Neural cell (in vitro differentiated cells): ENCODE measurements at regions not wholly inside any gene's neighbourhood (a gene's known extent, or its start where the extent isn't known, plus 50 kb on each side); places are given as distances from the start of the nearest gene placed in this dataset.

Experiments
- H2AFZ ChIP-seq: fragments of 200-600, 300-800 bp; sonication (generic), shearing (Covaris generic); 2 replicates; pipeline ENCODE4 v1.6.0; 2014; ENCODE audit warnings: low read depth, mild to moderate bottlenecking, antibody characterized with exemption, low read length, moderate library complexity
- H3F3A ChIP-seq: fragments of 200-600 bp; shearing (Covaris generic); 2 replicates; pipeline ENCODE4 v1.6.1; 2016; ENCODE audit warnings: mild to moderate bottlenecking, moderate library complexity, mixed read lengths, antibody characterized with exemption, low read length; ENCODE audit not compliant: insufficient read depth, poor library complexity, severe bottlenecking
- H3K27ac ChIP-seq: fragments of 200-600, 300-800 bp; sonication (generic), shearing (Covaris generic); 2 replicates; pipeline ENCODE4 v1.5.1; 2014; ENCODE audit warnings: mild to moderate bottlenecking, low read length, moderate library complexity
- H3K27me3 ChIP-seq: fragments of 300-800, 200-600 bp; sonication (generic), shearing (Covaris generic); 2 replicates; pipeline ENCODE4 v1.6.0; 2014; ENCODE audit warnings: mild to moderate bottlenecking, low read depth, low read length, moderate library complexity; ENCODE audit not compliant: insufficient read depth
- H3K36me3 ChIP-seq: fragments of 300-800, 200-600 bp; sonication (generic), shearing (Covaris generic); 2 replicates; pipeline ENCODE4 v1.5.1; 2014; ENCODE audit warnings: mild to moderate bottlenecking, antibody characterized with exemption, low read length, moderate library complexity; ENCODE audit not compliant: insufficient read depth
- H3K4me2 ChIP-seq: fragments of 300-800, 200-600 bp; sonication (generic), shearing (Covaris generic); 2 replicates; pipeline ENCODE4 v1.6.0; 2014; ENCODE audit warnings: mild to moderate bottlenecking, low read length
- H3K4me3 ChIP-seq: fragments of 300-800, 200-600 bp; sonication (generic), shearing (Covaris generic); 2 replicates; pipeline ENCODE4 v1.5.1; 2014; ENCODE audit warnings: mild to moderate bottlenecking, low read length, moderate library complexity
- H3K79me2 ChIP-seq: fragments of 200-600 bp; shearing (Covaris generic); replicated peaks from 2 replicates; pipeline ENCODE4 v1.6.0; 2014; ENCODE audit warnings: mild to moderate bottlenecking, low read length, moderate library complexity; ENCODE audit not compliant: insufficient read depth
- H3K9ac ChIP-seq: fragments of 300-800, 200-600 bp; sonication (generic), shearing (Covaris generic); 2 replicates; pipeline ENCODE4 v1.6.1; 2016; ENCODE audit warnings: mild to moderate bottlenecking, low read length, mixed read lengths
- H3K9me2 ChIP-seq: fragments of 200-600 bp; shearing (Covaris generic); 2 replicates; pipeline ENCODE4 v1.6.1; 2016; ENCODE audit warnings: mild to moderate bottlenecking, low read length, mixed read lengths; ENCODE audit not compliant: insufficient read depth
- H3K9me3 ChIP-seq: fragments of 200-600, 300-800 bp; sonication (generic), shearing (Covaris generic); 2 replicates; pipeline ENCODE4 v1.6.1; 2016; ENCODE audit warnings: mild to moderate bottlenecking, mixed run types, low read length, moderate library complexity, mixed read lengths
- H4K20me1 ChIP-seq: fragments of 200-600 bp; shearing (Covaris generic); 2 replicates; pipeline ENCODE4 v1.6.1; 2016; ENCODE audit warnings: mild to moderate bottlenecking, mixed run types; ENCODE audit not compliant: insufficient read depth
- EZH2 ChIP-seq: fragments of 200-600, 300-800 bp; shearing (Covaris generic), sonication (generic); IDR thresholded peaks from 2 replicates; pipeline ENCODE4 v1.6.1; 2014; ENCODE audit warnings: antibody characterized with exemption, low read length, borderline replicate concordance, mild to moderate bottlenecking; ENCODE audit not compliant: insufficient read depth, poor library complexity, severe bottlenecking
- MXI1 ChIP-seq: fragments of 450-650 bp; conservative IDR thresholded peaks from 2 replicates; pipeline ENCODE4 v1.6.1; 2014; ENCODE audit warnings: antibody characterized with exemption, mild to moderate bottlenecking; ENCODE audit not compliant: poor library complexity, severe bottlenecking
- POLR2AphosphoS5 ChIP-seq: IDR thresholded peaks from 2 replicates; pipeline ENCODE4 v1.6.1; 2012
- RAD21 ChIP-seq: fragments of 450-650 bp; conservative IDR thresholded peaks from 2 replicates; pipeline ENCODE4 v1.6.1; 2014; ENCODE audit warnings: antibody characterized with exemption, mild to moderate bottlenecking, moderate library complexity
- SMC3 ChIP-seq: fragments of 450-650 bp; conservative IDR thresholded peaks from 2 replicates; pipeline ENCODE4 v1.6.1; 2014; ENCODE audit warnings: antibody characterized with exemption, mild to moderate bottlenecking, moderate library complexity; ENCODE audit not compliant: poor library complexity
- TAF1 ChIP-seq: IDR thresholded peaks from 2 replicates; pipeline ENCODE4 v1.6.1; 2012; ENCODE audit warnings: low read depth
- TF ChIP-seq, protein P1 (sequence below): IDR thresholded peaks from 2 replicates; pipeline ENCODE4 v1.6.1; 2012; ENCODE audit warnings: borderline replicate concordance
- TF ChIP-seq, protein P2 (sequence below): fragments of 450-650 bp; IDR thresholded peaks from 2 replicates; pipeline ENCODE4 v1.5.1; 2014; ENCODE audit warnings: antibody characterized with exemption, mild to moderate bottlenecking, moderate library complexity; ENCODE audit not compliant: poor library complexity, severe bottlenecking

GRCh38 chr13:104943331-104943730, 1592.1 kb downstream of the EFNB2 start:
- TF ChIP-seq SMC3, result no peak
- TF ChIP-seq POLR2AphosphoS5, result no peak
- TF ChIP-seq, protein P1, sequence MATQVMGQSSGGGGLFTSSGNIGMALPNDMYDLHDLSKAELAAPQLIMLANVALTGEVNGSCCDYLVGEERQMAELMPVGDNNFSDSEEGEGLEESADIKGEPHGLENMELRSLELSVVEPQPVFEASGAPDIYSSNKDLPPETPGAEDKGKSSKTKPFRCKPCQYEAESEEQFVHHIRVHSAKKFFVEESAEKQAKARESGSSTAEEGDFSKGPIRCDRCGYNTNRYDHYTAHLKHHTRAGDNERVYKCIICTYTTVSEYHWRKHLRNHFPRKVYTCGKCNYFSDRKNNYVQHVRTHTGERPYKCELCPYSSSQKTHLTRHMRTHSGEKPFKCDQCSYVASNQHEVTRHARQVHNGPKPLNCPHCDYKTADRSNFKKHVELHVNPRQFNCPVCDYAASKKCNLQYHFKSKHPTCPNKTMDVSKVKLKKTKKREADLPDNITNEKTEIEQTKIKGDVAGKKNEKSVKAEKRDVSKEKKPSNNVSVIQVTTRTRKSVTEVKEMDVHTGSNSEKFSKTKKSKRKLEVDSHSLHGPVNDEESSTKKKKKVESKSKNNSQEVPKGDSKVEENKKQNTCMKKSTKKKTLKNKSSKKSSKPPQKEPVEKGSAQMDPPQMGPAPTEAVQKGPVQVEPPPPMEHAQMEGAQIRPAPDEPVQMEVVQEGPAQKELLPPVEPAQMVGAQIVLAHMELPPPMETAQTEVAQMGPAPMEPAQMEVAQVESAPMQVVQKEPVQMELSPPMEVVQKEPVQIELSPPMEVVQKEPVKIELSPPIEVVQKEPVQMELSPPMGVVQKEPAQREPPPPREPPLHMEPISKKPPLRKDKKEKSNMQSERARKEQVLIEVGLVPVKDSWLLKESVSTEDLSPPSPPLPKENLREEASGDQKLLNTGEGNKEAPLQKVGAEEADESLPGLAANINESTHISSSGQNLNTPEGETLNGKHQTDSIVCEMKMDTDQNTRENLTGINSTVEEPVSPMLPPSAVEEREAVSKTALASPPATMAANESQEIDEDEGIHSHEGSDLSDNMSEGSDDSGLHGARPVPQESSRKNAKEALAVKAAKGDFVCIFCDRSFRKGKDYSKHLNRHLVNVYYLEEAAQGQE, result no peak
- Histone ChIP-seq H3K9me3 (no peaks in the 10 kb centered on the region), H3K27ac (no peak overlapping the region), H3K79me2 (no peaks in the 10 kb centered on the region), H3K27me3 (no peaks in the 10 kb centered on the region), H3F3A (no peaks in the 10 kb centered on the region), H3K4me3 (no peak overlapping the region), H4K20me1 (no peaks in the 10 kb centered on the region), H2AFZ (no peak overlapping the region), H3K4me2 (no peak overlapping the region), H3K9me2 (no peaks in the 10 kb centered on the region), H3K36me3 (no peaks in the 10 kb centered on the region), H3K9ac (no peak overlapping the region)

DNA sequence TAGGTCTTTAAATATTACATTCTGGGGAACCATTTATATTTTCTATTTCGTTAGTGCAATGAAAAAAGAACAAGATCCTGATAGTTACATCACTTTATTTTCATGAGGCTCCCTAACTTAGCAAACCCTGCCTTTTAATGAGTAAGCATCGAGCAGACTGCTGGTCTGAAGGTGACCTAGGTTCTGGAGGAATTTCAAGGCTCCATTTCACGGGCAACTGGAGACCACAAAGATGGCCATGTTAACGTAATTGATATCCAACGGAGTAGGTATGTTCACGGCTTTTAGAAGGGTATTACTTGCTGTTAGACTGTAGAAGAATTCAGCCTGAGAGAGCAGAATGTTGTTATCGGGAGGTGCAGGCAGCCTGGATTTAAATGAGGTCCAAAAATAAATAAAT, 1597.6 kb downstream of the EFNB2 start:
- Histone ChIP-seq H3K9ac (no peak overlapping the region), H3K4me2 (no peak overlapping the region), H3K9me3 (no peaks in the 10 kb centered on the region), H2AFZ (no peak overlapping the region), H3K9me2 (no peaks in the 10 kb centered on the region), H3K79me2 (no peaks in the 10 kb centered on the region), H3F3A (no peaks in the 10 kb centered on the region), H3K36me3 (no peaks in the 10 kb centered on the region), H3K4me3 (no peak overlapping the region), H4K20me1 (no peaks in the 10 kb centered on the region), H3K27ac (no peak overlapping the region), H3K27me3 (no peaks in the 10 kb centered on the region)
- TF ChIP-seq, protein P1, result no peak
- TF ChIP-seq SMC3 (no peak), RAD21 (no peak), EZH2 (no peak), TAF1 (no peak), POLR2AphosphoS5 (no peak), MXI1 (no peak)
- TF ChIP-seq, protein P2, sequence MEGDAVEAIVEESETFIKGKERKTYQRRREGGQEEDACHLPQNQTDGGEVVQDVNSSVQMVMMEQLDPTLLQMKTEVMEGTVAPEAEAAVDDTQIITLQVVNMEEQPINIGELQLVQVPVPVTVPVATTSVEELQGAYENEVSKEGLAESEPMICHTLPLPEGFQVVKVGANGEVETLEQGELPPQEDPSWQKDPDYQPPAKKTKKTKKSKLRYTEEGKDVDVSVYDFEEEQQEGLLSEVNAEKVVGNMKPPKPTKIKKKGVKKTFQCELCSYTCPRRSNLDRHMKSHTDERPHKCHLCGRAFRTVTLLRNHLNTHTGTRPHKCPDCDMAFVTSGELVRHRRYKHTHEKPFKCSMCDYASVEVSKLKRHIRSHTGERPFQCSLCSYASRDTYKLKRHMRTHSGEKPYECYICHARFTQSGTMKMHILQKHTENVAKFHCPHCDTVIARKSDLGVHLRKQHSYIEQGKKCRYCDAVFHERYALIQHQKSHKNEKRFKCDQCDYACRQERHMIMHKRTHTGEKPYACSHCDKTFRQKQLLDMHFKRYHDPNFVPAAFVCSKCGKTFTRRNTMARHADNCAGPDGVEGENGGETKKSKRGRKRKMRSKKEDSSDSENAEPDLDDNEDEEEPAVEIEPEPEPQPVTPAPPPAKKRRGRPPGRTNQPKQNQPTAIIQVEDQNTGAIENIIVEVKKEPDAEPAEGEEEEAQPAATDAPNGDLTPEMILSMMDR, result no peak
